Neural cell (in vitro differentiated cells): ENCODE measurements at regions not wholly inside any gene's neighbourhood (a gene's known extent, or its start where the extent isn't known, plus 50 kb on each side); places are given as distances from the start of the nearest gene placed in this dataset.

ENCODE experiments used
- H2AFZ ChIP-seq: fragments of 200-600, 300-800 bp; sonication (generic), shearing (Covaris generic); 2 replicates; pipeline ENCODE4 v1.6.0; 2014; ENCODE audit warnings: low read depth, mild to moderate bottlenecking, antibody characterized with exemption, low read length, moderate library complexity
- H3F3A ChIP-seq: fragments of 200-600 bp; shearing (Covaris generic); 2 replicates; pipeline ENCODE4 v1.6.1; 2016; ENCODE audit warnings: mild to moderate bottlenecking, moderate library complexity, mixed read lengths, antibody characterized with exemption, low read length; ENCODE audit not compliant: insufficient read depth, poor library complexity, severe bottlenecking
- H3K27ac ChIP-seq: fragments of 200-600, 300-800 bp; sonication (generic), shearing (Covaris generic); 2 replicates; pipeline ENCODE4 v1.5.1; 2014; ENCODE audit warnings: mild to moderate bottlenecking, low read length, moderate library complexity
- H3K27me3 ChIP-seq: fragments of 300-800, 200-600 bp; sonication (generic), shearing (Covaris generic); 2 replicates; pipeline ENCODE4 v1.6.0; 2014; ENCODE audit warnings: mild to moderate bottlenecking, low read depth, low read length, moderate library complexity; ENCODE audit not compliant: insufficient read depth
- H3K36me3 ChIP-seq: fragments of 300-800, 200-600 bp; sonication (generic), shearing (Covaris generic); 2 replicates; pipeline ENCODE4 v1.5.1; 2014; ENCODE audit warnings: mild to moderate bottlenecking, antibody characterized with exemption, low read length, moderate library complexity; ENCODE audit not compliant: insufficient read depth
- H3K4me2 ChIP-seq: fragments of 300-800, 200-600 bp; sonication (generic), shearing (Covaris generic); 2 replicates; pipeline ENCODE4 v1.6.0; 2014; ENCODE audit warnings: mild to moderate bottlenecking, low read length
- H3K4me3 ChIP-seq: fragments of 300-800, 200-600 bp; sonication (generic), shearing (Covaris generic); 2 replicates; pipeline ENCODE4 v1.5.1; 2014; ENCODE audit warnings: mild to moderate bottlenecking, low read length, moderate library complexity
- H3K79me2 ChIP-seq: fragments of 200-600 bp; shearing (Covaris generic); replicated peaks from 2 replicates; pipeline ENCODE4 v1.6.0; 2014; ENCODE audit warnings: mild to moderate bottlenecking, low read length, moderate library complexity; ENCODE audit not compliant: insufficient read depth
- H3K9ac ChIP-seq: fragments of 300-800, 200-600 bp; sonication (generic), shearing (Covaris generic); 2 replicates; pipeline ENCODE4 v1.6.1; 2016; ENCODE audit warnings: mild to moderate bottlenecking, low read length, mixed read lengths
- H3K9me2 ChIP-seq: fragments of 200-600 bp; shearing (Covaris generic); 2 replicates; pipeline ENCODE4 v1.6.1; 2016; ENCODE audit warnings: mild to moderate bottlenecking, low read length, mixed read lengths; ENCODE audit not compliant: insufficient read depth
- H3K9me3 ChIP-seq: fragments of 200-600, 300-800 bp; sonication (generic), shearing (Covaris generic); 2 replicates; pipeline ENCODE4 v1.6.1; 2016; ENCODE audit warnings: mild to moderate bottlenecking, mixed run types, low read length, moderate library complexity, mixed read lengths
- H4K20me1 ChIP-seq: fragments of 200-600 bp; shearing (Covaris generic); 2 replicates; pipeline ENCODE4 v1.6.1; 2016; ENCODE audit warnings: mild to moderate bottlenecking, mixed run types; ENCODE audit not compliant: insufficient read depth
- CTCF ChIP-seq: fragments of 450-650 bp; IDR thresholded peaks from 2 replicates; pipeline ENCODE4 v1.5.1; 2014; ENCODE audit warnings: antibody characterized with exemption, mild to moderate bottlenecking, moderate library complexity; ENCODE audit not compliant: poor library complexity, severe bottlenecking
- EP300 ChIP-seq: fragments of 450-650 bp; conservative IDR thresholded peaks from 2 replicates; pipeline ENCODE4 v1.6.1; 2014; ENCODE audit warnings: antibody characterized with exemption, mild to moderate bottlenecking, moderate library complexity; ENCODE audit not compliant: poor library complexity, severe bottlenecking
- EZH2 ChIP-seq: fragments of 200-600, 300-800 bp; shearing (Covaris generic), sonication (generic); IDR thresholded peaks from 2 replicates; pipeline ENCODE4 v1.6.1; 2014; ENCODE audit warnings: antibody characterized with exemption, low read length, borderline replicate concordance, mild to moderate bottlenecking; ENCODE audit not compliant: insufficient read depth, poor library complexity, severe bottlenecking
- MXI1 ChIP-seq: fragments of 450-650 bp; conservative IDR thresholded peaks from 2 replicates; pipeline ENCODE4 v1.6.1; 2014; ENCODE audit warnings: antibody characterized with exemption, mild to moderate bottlenecking; ENCODE audit not compliant: poor library complexity, severe bottlenecking
- POLR2AphosphoS5 ChIP-seq: IDR thresholded peaks from 2 replicates; pipeline ENCODE4 v1.6.1; 2012
- RAD21 ChIP-seq: fragments of 450-650 bp; conservative IDR thresholded peaks from 2 replicates; pipeline ENCODE4 v1.6.1; 2014; ENCODE audit warnings: antibody characterized with exemption, mild to moderate bottlenecking, moderate library complexity
- REST ChIP-seq: IDR thresholded peaks from 2 replicates; pipeline ENCODE4 v1.6.1; 2012; ENCODE audit warnings: borderline replicate concordance
- SMC3 ChIP-seq: fragments of 450-650 bp; conservative IDR thresholded peaks from 2 replicates; pipeline ENCODE4 v1.6.1; 2014; ENCODE audit warnings: antibody characterized with exemption, mild to moderate bottlenecking, moderate library complexity; ENCODE audit not compliant: poor library complexity
- TAF1 ChIP-seq: IDR thresholded peaks from 2 replicates; pipeline ENCODE4 v1.6.1; 2012; ENCODE audit warnings: low read depth

- Histone ChIP-seq H3K4me3 (no peak overlapping the region), H3K27ac (no peak overlapping the region), H2AFZ (no peak overlapping the region), H3F3A (no peaks in the 10 kb centered on the region), H3K79me2 (no peaks in the 10 kb centered on the region), H3K9me2 (no peaks in the 10 kb centered on the region), H4K20me1 (no peaks in the 10 kb centered on the region), H3K36me3 (no peaks in the 10 kb centered on the region), H3K4me2 (no peak overlapping the region), H3K27me3 (no peaks in the 10 kb centered on the region), H3K9ac (no peak overlapping the region), H3K9me3 (no peaks in the 10 kb centered on the region)
- no peak for TF ChIP-seq EP300
- TF ChIP-seq CTCF: no peak
- no peak for TF ChIP-seq EZH2
Measured at GRCh38 chr9:536597-537511, 304.6 kb upstream of the DMRT1 start.

GRCh38 chr9:543478-543877 is 298.0 kb upstream of the DMRT1 start:
- Histone ChIP-seq H3K27me3 (no peaks in the 10 kb centered on the region), H3K4me2 (no peak overlapping the region), H3K36me3 (no peaks in the 10 kb centered on the region), H4K20me1 (no peaks in the 10 kb centered on the region), H3K9me3 (no peaks in the 10 kb centered on the region), H3K9ac (no peak overlapping the region), H3K4me3 (no peak overlapping the region), H3F3A (no peaks in the 10 kb centered on the region), H3K79me2 (no peaks in the 10 kb centered on the region), H2AFZ (no peak overlapping the region), H3K9me2 (no peaks in the 10 kb centered on the region), H3K27ac (no peak overlapping the region)
- TF ChIP-seq POLR2AphosphoS5: no peak
- TF ChIP-seq SMC3: no peak
- TF ChIP-seq TAF1: no peak
- TF ChIP-seq RAD21: no peak
- TF ChIP-seq REST: no peak
- TF ChIP-seq EZH2: no peak
- TF ChIP-seq MXI1: no peak
- TF ChIP-seq CTCF: no peak
- TF ChIP-seq EP300: no peak
